NCI-H1417 treated with DMSO at 0.1 percent for 48 hours (cell line): ENCODE measurements at regions not wholly inside any gene's neighbourhood (a gene's known extent, or its start where the extent isn't known, plus 50 kb on each side); places are given as distances from the start of the nearest gene placed in this dataset.

ENCODE experiments used
- DNase-seq: peaks from one replicate; lab custom pipeline; 2025; lab: John Stamatoyannopoulos, UW

- no peak for DNase-seq
Measured at GRCh38 chr2:104635608-104636007, 218.3 kb upstream of the POU3F3 start.

GRCh38 chr2:104638190-104638858 lies 215.6 kb upstream of the POU3F3 start:
- DNase-seq = no peak

- DNase-seq = no peak
Measured at GRCh38 chr2:104638859-104639202, 215.1 kb upstream of the POU3F3 start.

GRCh38 chr2:104641786-104642185 lies 212.1 kb upstream of the POU3F3 start:
- no peak for DNase-seq

- no peak for DNase-seq
Measured at GRCh38 chr2:104648376-104648775, 205.5 kb upstream of the POU3F3 start.

GRCh38 chr2:104649866-104650265 lies 204.0 kb upstream of the POU3F3 start:
- DNase-seq = no peak

GRCh38 chr2:104650405-104650996 lies 203.4 kb upstream of the POU3F3 start:
- DNase-seq = no peak

- no peak for DNase-seq
Measured at GRCh38 chr2:104654811-104655210, 199.1 kb upstream of the POU3F3 start.

GRCh38 chr2:104656571-104657163 lies 197.2 kb upstream of the POU3F3 start:
- DNase-seq = no peak

GRCh38 chr2:104658144-104658835 lies 195.6 kb upstream of the POU3F3 start:
- DNase-seq = no peak

GRCh38 chr2:104658904-104659591 lies 194.9 kb upstream of the POU3F3 start:
- DNase-seq = no peak

GRCh38 chr2:104660991-104661390 lies 192.9 kb upstream of the POU3F3 start:
- no peak for DNase-seq

GRCh38 chr2:104664672-104665071 lies 189.2 kb upstream of the POU3F3 start:
- no peak for DNase-seq

- DNase-seq = no peak
Measured at GRCh38 chr2:104668631-104669030, 185.3 kb upstream of the POU3F3 start.

GRCh38 chr2:104673225-104673624 lies 180.7 kb upstream of the POU3F3 start:
- DNase-seq = no peak

GRCh38 chr2:104678181-104678580 lies 175.7 kb upstream of the POU3F3 start:
- DNase-seq = no peak

- DNase-seq = no peak
Measured at GRCh38 chr2:104685591-104685990, 168.3 kb upstream of the POU3F3 start.

- DNase-seq = no peak
Measured at GRCh38 chr2:104687147-104687546, 166.8 kb upstream of the POU3F3 start.

- no peak for DNase-seq
Measured at GRCh38 chr2:104690255-104690984, 163.5 kb upstream of the POU3F3 start.

GRCh38 chr2:104698276-104698675 lies 155.6 kb upstream of the POU3F3 start:
- no peak for DNase-seq

- DNase-seq = no peak
Measured at GRCh38 chr2:104701411-104701911, 152.5 kb upstream of the POU3F3 start.
